OCI-LY1 (cell line): ENCODE measurements at regions not wholly inside any gene's neighbourhood (a gene's known extent, or its start where the extent isn't known, plus 50 kb on each side); places are given as distances from the start of the nearest gene placed in this dataset.

Experiments used
- H2AFZ ChIP-seq: fragments of 200-600 bp; sonication (generic), shearing (Covaris generic); 2 replicates; pipeline ENCODE4 v1.6.0; 2014; ENCODE audit warnings: antibody characterized with exemption, mild to moderate bottlenecking, low read length
- H3F3A ChIP-seq: fragments of 200-600 bp; sonication (generic), shearing (Covaris generic); 2 replicates; pipeline ENCODE4 v1.6.0; 2014; ENCODE audit warnings: mild to moderate bottlenecking, antibody characterized with exemption, low read length, moderate library complexity; ENCODE audit not compliant: insufficient read depth
- H3K27ac ChIP-seq: fragments of 200-600 bp; sonication (generic); 2 replicates; pipeline ENCODE4 v1.5.1; 2014; ENCODE audit warnings: low read length, mixed run types, mild to moderate bottlenecking, low read depth; ENCODE audit not compliant: poor library complexity, severe bottlenecking
- H3K27me3 ChIP-seq: fragments of 200-600 bp; sonication (generic); 2 replicates; pipeline ENCODE4 v1.6.0; 2014; ENCODE audit warnings: antibody characterized with exemption, mild to moderate bottlenecking, low read length, moderate library complexity; ENCODE audit not compliant: insufficient read depth
- H3K36me3 ChIP-seq: fragments of 200-600 bp; sonication (generic); 2 replicates; pipeline ENCODE4 v1.6.1; 2014; ENCODE audit warnings: mild to moderate bottlenecking, antibody characterized with exemption, low read length, moderate library complexity, mixed read lengths; ENCODE audit not compliant: insufficient read depth
- H3K4me1 ChIP-seq: fragments of 200-600 bp; sonication (generic); 2 replicates; pipeline ENCODE4 v1.5.1; 2014; ENCODE audit warnings: mild to moderate bottlenecking, low read length, moderate library complexity; ENCODE audit not compliant: insufficient read depth, severe bottlenecking
- H3K4me2 ChIP-seq: fragments of 200-600 bp; sonication (generic), shearing (Covaris generic); 2 replicates; pipeline ENCODE4 v1.6.1; 2014; ENCODE audit warnings: low read length
- H3K4me3 ChIP-seq: fragments of 200-600 bp; sonication (generic); 2 replicates; pipeline ENCODE4 v1.5.1; 2014; ENCODE audit warnings: low read length, low read depth, mild to moderate bottlenecking, mixed read lengths; ENCODE audit not compliant: poor library complexity, severe bottlenecking
- H3K79me2 ChIP-seq: fragments of 200-600 bp; shearing (Covaris generic); 2 replicates; pipeline ENCODE4 v1.6.1; 2016; ENCODE audit warnings: mixed run types, low read length, mixed read lengths; ENCODE audit not compliant: insufficient read depth
- H3K9ac ChIP-seq: fragments of 200-600 bp; sonication (generic), shearing (Covaris generic); 2 replicates; pipeline ENCODE4 v1.6.1; 2014; ENCODE audit warnings: mild to moderate bottlenecking, low read length, mixed read lengths
- H3K9me2 ChIP-seq: fragments of 200-600 bp; sonication (generic), shearing (Covaris generic); 2 replicates; pipeline ENCODE4 v1.6.1; 2014; ENCODE audit warnings: low read depth, mild to moderate bottlenecking, low read length, mixed read lengths
- H3K9me3 ChIP-seq: fragments of 200-600 bp; shearing (Covaris generic); 2 replicates; pipeline ENCODE4 v1.6.1; 2014; ENCODE audit warnings: low read length, mixed read lengths
- H4K20me1 ChIP-seq: fragments of 200-600 bp; sonication (generic), shearing (Covaris generic); 2 replicates; pipeline ENCODE4 v1.6.0; 2016; ENCODE audit warnings: mild to moderate bottlenecking, low read length; ENCODE audit not compliant: insufficient read depth
- EZH2 ChIP-seq: fragments of 200-600 bp; sonication (generic), shearing (Covaris generic); IDR thresholded peaks from 2 replicates; pipeline ENCODE4 v1.8.0; 2017; ENCODE audit warnings: borderline replicate concordance, mixed run types, mild to moderate bottlenecking, antibody characterized with exemption, low read length, moderate library complexity, mixed read lengths
- TF ChIP-seq, protein P1 (sequence below): fragments of 200-600 bp; sonication (generic), shearing (Covaris generic); IDR thresholded peaks from 2 replicates; pipeline ENCODE4 v1.5.1; 2017; ENCODE audit warnings: mild to moderate bottlenecking, antibody characterized with exemption, low read length, moderate library complexity, mixed read lengths

- Histone ChIP-seq H3K27me3 (no peaks in the 10 kb centered on the region), H4K20me1 (no peaks in the 10 kb centered on the region), H3K9me3 (no peaks in the 10 kb centered on the region), H3K36me3 (no peaks in the 10 kb centered on the region), H3K4me3 (no peak overlapping the region), H3K4me1 (no peaks in the 10 kb centered on the region), H3K9ac (no peak overlapping the region), H3K4me2 (no peak overlapping the region), H3K27ac (no peak overlapping the region), H2AFZ (no peak overlapping the region), H3K9me2 (no peaks in the 10 kb centered on the region), H3K79me2 (no peaks in the 10 kb centered on the region), H3F3A (no peaks in the 10 kb centered on the region)
- TF ChIP-seq, protein P1, sequence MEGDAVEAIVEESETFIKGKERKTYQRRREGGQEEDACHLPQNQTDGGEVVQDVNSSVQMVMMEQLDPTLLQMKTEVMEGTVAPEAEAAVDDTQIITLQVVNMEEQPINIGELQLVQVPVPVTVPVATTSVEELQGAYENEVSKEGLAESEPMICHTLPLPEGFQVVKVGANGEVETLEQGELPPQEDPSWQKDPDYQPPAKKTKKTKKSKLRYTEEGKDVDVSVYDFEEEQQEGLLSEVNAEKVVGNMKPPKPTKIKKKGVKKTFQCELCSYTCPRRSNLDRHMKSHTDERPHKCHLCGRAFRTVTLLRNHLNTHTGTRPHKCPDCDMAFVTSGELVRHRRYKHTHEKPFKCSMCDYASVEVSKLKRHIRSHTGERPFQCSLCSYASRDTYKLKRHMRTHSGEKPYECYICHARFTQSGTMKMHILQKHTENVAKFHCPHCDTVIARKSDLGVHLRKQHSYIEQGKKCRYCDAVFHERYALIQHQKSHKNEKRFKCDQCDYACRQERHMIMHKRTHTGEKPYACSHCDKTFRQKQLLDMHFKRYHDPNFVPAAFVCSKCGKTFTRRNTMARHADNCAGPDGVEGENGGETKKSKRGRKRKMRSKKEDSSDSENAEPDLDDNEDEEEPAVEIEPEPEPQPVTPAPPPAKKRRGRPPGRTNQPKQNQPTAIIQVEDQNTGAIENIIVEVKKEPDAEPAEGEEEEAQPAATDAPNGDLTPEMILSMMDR: no peak
- no peak for TF ChIP-seq EZH2
These were observed 52.5 kb upstream of the RXFP2 start for GRCh38 chr13:31686670-31687425.
